WTC11 (cell line): ENCODE measurements at regions not wholly inside any gene's neighbourhood (a gene's known extent, or its start where the extent isn't known, plus 50 kb on each side); places are given as distances from the start of the nearest gene placed in this dataset.

Source experiments
- CREB1 ChIP-seq: sonication (generic); formaldehyde crosslinking; IDR thresholded peaks from 2 replicates; pipeline ENCODE4 v1.8.0; 2023; ENCODE audit warnings: mild to moderate bottlenecking, missing genetic modification reagents
- ESRRA ChIP-seq: sonication (generic); formaldehyde crosslinking; IDR thresholded peaks from 2 replicates; pipeline ENCODE4 v1.8.1; 2022; ENCODE audit warnings: mild to moderate bottlenecking, missing genetic modification reagents, borderline replicate concordance
- KAT7 ChIP-seq: sonication (generic); formaldehyde crosslinking; IDR thresholded peaks from 2 replicates; pipeline ENCODE4 v1.8.1; 2023; ENCODE audit warnings: missing genetic modification reagents, mild to moderate bottlenecking, borderline replicate concordance
- NR3C1 ChIP-seq: sonication (generic); formaldehyde crosslinking; conservative IDR thresholded peaks from 2 replicates; pipeline ENCODE4 v1.8.1; 2023; ENCODE audit warnings: low read depth, mild to moderate bottlenecking, missing genetic modification reagents
- SMAD3 ChIP-seq: sonication (generic); formaldehyde crosslinking; IDR thresholded peaks from 2 replicates; pipeline ENCODE4 v1.8.0; 2022; ENCODE audit warnings: missing genetic modification reagents, mild to moderate bottlenecking, borderline replicate concordance
- TF ChIP-seq, protein P1 (sequence below): fragments of 200-600 bp; IDR thresholded peaks from 2 replicates; pipeline ENCODE4 v1.8.0; 2022; ENCODE audit warnings: antibody characterized with exemption
- TF ChIP-seq, protein P2 (sequence below): sonication (generic); formaldehyde crosslinking; IDR thresholded peaks from 2 replicates; pipeline ENCODE4 v1.8.0; 2022; ENCODE audit warnings: mild to moderate bottlenecking, missing genetic modification reagents
- TF ChIP-seq, protein P3 (sequence below): sonication (generic); formaldehyde crosslinking; IDR thresholded peaks from 2 replicates; pipeline ENCODE4 v1.8.1; 2022; ENCODE audit warnings: low read depth, missing genetic modification reagents, borderline replicate concordance
- TF ChIP-seq, protein P4 (sequence below): sonication (generic); formaldehyde crosslinking; IDR thresholded peaks from 2 replicates; pipeline ENCODE4 v1.8.0; 2022; ENCODE audit warnings: mild to moderate bottlenecking, missing genetic modification reagents
- TF ChIP-seq, protein P5 (sequence below): sonication (generic); formaldehyde crosslinking; conservative IDR thresholded peaks from 2 replicates; pipeline ENCODE4 v1.8.1; 2022; ENCODE audit warnings: mild to moderate bottlenecking, missing genetic modification reagents

DNA sequence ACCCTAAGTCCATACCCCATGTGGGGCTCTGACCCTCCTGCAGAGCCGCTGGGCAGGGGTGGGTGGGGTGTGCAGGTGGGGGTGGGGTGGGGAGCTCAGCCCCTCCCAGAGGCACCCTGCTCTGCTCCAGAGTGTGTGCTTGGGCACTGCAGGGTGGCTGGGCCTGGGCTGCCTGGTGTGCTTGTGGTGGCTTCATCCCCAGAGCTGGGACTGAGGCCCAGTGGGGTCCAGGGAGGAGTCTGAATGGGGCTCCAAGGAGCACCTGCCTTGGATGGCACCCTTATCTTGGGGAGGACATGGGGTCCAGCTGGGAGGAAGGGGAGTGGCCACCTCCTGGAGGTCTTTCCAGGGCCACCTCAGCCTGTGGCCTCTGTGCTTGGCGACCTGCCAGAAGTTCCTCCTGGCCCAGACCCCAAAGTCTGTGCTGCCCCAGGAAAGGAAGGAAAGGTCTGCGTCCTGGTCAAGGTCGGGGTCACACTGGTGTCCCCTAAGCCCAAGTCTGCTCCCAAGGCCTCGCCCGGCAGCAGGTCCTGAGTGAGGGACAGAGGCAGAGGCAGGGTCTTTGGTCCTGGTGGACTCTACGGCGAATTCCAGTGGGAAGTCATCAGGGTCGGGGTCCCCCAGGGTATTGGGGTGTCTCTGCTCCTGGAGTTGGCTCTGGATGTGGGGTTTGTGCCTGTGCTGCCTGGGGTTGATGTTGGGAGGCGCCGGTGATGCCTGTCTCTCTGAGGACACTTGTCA is 373.4 kb downstream of the TMEM121 start:
- TF ChIP-seq CREB1 (no peak), NR3C1 (CRISPR knock-in tag) (no peak), SMAD3 (CRISPR knock-in tag) (no peak), ESRRA (no peak), KAT7 (CRISPR knock-in tag) (no peak)
- TF ChIP-seq, protein P1, sequence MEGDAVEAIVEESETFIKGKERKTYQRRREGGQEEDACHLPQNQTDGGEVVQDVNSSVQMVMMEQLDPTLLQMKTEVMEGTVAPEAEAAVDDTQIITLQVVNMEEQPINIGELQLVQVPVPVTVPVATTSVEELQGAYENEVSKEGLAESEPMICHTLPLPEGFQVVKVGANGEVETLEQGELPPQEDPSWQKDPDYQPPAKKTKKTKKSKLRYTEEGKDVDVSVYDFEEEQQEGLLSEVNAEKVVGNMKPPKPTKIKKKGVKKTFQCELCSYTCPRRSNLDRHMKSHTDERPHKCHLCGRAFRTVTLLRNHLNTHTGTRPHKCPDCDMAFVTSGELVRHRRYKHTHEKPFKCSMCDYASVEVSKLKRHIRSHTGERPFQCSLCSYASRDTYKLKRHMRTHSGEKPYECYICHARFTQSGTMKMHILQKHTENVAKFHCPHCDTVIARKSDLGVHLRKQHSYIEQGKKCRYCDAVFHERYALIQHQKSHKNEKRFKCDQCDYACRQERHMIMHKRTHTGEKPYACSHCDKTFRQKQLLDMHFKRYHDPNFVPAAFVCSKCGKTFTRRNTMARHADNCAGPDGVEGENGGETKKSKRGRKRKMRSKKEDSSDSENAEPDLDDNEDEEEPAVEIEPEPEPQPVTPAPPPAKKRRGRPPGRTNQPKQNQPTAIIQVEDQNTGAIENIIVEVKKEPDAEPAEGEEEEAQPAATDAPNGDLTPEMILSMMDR: no peak
- TF ChIP-seq, protein P2, sequence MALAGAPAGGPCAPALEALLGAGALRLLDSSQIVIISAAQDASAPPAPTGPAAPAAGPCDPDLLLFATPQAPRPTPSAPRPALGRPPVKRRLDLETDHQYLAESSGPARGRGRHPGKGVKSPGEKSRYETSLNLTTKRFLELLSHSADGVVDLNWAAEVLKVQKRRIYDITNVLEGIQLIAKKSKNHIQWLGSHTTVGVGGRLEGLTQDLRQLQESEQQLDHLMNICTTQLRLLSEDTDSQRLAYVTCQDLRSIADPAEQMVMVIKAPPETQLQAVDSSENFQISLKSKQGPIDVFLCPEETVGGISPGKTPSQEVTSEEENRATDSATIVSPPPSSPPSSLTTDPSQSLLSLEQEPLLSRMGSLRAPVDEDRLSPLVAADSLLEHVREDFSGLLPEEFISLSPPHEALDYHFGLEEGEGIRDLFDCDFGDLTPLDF (CRISPR knock-in tag): no peak
- TF ChIP-seq, protein P3, sequence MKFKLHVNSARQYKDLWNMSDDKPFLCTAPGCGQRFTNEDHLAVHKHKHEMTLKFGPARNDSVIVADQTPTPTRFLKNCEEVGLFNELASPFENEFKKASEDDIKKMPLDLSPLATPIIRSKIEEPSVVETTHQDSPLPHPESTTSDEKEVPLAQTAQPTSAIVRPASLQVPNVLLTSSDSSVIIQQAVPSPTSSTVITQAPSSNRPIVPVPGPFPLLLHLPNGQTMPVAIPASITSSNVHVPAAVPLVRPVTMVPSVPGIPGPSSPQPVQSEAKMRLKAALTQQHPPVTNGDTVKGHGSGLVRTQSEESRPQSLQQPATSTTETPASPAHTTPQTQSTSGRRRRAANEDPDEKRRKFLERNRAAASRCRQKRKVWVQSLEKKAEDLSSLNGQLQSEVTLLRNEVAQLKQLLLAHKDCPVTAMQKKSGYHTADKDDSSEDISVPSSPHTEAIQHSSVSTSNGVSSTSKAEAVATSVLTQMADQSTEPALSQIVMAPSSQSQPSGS (CRISPR knock-in tag): no peak
- TF ChIP-seq, protein P4, sequence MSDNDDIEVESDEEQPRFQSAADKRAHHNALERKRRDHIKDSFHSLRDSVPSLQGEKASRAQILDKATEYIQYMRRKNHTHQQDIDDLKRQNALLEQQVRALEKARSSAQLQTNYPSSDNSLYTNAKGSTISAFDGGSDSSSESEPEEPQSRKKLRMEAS: no peak
- TF ChIP-seq, protein P5, sequence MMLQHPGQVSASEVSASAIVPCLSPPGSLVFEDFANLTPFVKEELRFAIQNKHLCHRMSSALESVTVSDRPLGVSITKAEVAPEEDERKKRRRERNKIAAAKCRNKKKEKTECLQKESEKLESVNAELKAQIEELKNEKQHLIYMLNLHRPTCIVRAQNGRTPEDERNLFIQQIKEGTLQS: no peak
